SK-N-SH (cell line): ENCODE measurements at regions not wholly inside any gene's neighbourhood (a gene's known extent, or its start where the extent isn't known, plus 50 kb on each side); places are given as distances from the start of the nearest gene placed in this dataset.

ENCODE experiments used
- FOSL2 ChIP-seq: IDR thresholded peaks from 2 replicates; pipeline ENCODE4 v1.4.0; 2012; ENCODE audit warnings: low read depth, mild to moderate bottlenecking, moderate library complexity, borderline replicate concordance
- GABPA ChIP-seq: IDR thresholded peaks from 2 replicates; pipeline ENCODE4 v1.4.0; 2012; ENCODE audit warnings: low read depth, mild to moderate bottlenecking
- JUND ChIP-seq: IDR thresholded peaks from 2 replicates; pipeline ENCODE4 v1.4.0; 2012
- POLR2AphosphoS5 ChIP-seq: IDR thresholded peaks from 2 replicates; pipeline ENCODE4 v1.6.1; 2012; ENCODE audit warnings: low read depth, low read length
- RXRA ChIP-seq: IDR thresholded peaks from 2 replicates; pipeline ENCODE4 v1.4.0; 2012; ENCODE audit warnings: low read depth, mild to moderate bottlenecking, borderline replicate concordance
- SIN3A ChIP-seq: IDR thresholded peaks from 2 replicates; pipeline ENCODE4 v1.6.1; 2012; ENCODE audit warnings: low read depth, mild to moderate bottlenecking, low read length, moderate library complexity, borderline replicate concordance
- TAF1 ChIP-seq: IDR thresholded peaks from 2 replicates; pipeline ENCODE4 v1.6.1; 2012; ENCODE audit warnings: low read depth, mild to moderate bottlenecking, low read length, moderate library complexity, borderline replicate concordance
- YY1 ChIP-seq: IDR thresholded peaks from 2 replicates; pipeline ENCODE4 v1.4.0; 2012; ENCODE audit warnings: low read depth, mild to moderate bottlenecking
- TF ChIP-seq, protein P1 (sequence below): fragments of 200-600 bp; sonication (generic); IDR thresholded peaks from 2 replicates; pipeline ENCODE4 v1.6.1; 2017; ENCODE audit warnings: antibody characterized with exemption, mild to moderate bottlenecking, moderate library complexity
- TF ChIP-seq, protein P2 (sequence below): IDR thresholded peaks from 2 replicates; pipeline ENCODE4; 2012

DNA sequence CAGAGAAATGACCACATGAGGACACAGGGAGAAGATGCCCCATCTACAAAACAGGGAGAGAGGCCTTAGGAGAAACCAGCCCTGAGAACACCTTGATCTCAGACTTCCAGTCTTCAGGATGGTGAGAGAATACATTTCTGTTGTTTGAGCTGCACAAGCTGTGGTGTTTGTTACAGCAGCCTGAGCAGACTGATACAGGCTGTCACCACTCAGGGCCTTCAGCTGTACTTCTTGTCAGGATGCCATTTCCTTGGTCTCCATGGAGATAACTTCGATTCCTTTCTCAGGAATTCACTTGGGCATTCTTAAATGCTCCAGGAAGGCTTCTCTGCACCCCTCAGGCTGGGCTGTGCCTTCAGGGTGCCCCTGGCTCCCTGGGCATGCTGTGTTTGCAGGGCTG is 85.7 kb upstream of the IGFBP3 start:
- TF ChIP-seq TAF1: no peak
- no peak for TF ChIP-seq YY1
- TF ChIP-seq, protein P1, sequence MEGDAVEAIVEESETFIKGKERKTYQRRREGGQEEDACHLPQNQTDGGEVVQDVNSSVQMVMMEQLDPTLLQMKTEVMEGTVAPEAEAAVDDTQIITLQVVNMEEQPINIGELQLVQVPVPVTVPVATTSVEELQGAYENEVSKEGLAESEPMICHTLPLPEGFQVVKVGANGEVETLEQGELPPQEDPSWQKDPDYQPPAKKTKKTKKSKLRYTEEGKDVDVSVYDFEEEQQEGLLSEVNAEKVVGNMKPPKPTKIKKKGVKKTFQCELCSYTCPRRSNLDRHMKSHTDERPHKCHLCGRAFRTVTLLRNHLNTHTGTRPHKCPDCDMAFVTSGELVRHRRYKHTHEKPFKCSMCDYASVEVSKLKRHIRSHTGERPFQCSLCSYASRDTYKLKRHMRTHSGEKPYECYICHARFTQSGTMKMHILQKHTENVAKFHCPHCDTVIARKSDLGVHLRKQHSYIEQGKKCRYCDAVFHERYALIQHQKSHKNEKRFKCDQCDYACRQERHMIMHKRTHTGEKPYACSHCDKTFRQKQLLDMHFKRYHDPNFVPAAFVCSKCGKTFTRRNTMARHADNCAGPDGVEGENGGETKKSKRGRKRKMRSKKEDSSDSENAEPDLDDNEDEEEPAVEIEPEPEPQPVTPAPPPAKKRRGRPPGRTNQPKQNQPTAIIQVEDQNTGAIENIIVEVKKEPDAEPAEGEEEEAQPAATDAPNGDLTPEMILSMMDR: no peak
- TF ChIP-seq, protein P2, sequence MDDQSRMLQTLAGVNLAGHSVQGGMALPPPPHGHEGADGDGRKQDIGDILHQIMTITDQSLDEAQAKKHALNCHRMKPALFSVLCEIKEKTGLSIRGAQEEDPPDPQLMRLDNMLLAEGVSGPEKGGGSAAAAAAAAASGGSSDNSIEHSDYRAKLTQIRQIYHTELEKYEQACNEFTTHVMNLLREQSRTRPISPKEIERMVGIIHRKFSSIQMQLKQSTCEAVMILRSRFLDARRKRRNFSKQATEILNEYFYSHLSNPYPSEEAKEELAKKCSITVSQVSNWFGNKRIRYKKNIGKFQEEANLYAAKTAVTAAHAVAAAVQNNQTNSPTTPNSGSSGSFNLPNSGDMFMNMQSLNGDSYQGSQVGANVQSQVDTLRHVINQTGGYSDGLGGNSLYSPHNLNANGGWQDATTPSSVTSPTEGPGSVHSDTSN: no peak
- TF ChIP-seq JUND: no peak
- no peak for TF ChIP-seq RXRA
- no peak for TF ChIP-seq FOSL2
- TF ChIP-seq GABPA: no peak
- TF ChIP-seq POLR2AphosphoS5: no peak
- TF ChIP-seq SIN3A: no peak
